ENCODE measurements at regions not wholly inside any gene's neighbourhood (a gene's known extent, or its start where the extent isn't known, plus 50 kb on each side); places are given as distances from the start of the nearest gene placed in this dataset.

- TF ChIP-seq, protein P1, sequence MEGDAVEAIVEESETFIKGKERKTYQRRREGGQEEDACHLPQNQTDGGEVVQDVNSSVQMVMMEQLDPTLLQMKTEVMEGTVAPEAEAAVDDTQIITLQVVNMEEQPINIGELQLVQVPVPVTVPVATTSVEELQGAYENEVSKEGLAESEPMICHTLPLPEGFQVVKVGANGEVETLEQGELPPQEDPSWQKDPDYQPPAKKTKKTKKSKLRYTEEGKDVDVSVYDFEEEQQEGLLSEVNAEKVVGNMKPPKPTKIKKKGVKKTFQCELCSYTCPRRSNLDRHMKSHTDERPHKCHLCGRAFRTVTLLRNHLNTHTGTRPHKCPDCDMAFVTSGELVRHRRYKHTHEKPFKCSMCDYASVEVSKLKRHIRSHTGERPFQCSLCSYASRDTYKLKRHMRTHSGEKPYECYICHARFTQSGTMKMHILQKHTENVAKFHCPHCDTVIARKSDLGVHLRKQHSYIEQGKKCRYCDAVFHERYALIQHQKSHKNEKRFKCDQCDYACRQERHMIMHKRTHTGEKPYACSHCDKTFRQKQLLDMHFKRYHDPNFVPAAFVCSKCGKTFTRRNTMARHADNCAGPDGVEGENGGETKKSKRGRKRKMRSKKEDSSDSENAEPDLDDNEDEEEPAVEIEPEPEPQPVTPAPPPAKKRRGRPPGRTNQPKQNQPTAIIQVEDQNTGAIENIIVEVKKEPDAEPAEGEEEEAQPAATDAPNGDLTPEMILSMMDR (IDR thresholded peaks at IDR 0.05): no peak
- TF ChIP-seq, protein P2, sequence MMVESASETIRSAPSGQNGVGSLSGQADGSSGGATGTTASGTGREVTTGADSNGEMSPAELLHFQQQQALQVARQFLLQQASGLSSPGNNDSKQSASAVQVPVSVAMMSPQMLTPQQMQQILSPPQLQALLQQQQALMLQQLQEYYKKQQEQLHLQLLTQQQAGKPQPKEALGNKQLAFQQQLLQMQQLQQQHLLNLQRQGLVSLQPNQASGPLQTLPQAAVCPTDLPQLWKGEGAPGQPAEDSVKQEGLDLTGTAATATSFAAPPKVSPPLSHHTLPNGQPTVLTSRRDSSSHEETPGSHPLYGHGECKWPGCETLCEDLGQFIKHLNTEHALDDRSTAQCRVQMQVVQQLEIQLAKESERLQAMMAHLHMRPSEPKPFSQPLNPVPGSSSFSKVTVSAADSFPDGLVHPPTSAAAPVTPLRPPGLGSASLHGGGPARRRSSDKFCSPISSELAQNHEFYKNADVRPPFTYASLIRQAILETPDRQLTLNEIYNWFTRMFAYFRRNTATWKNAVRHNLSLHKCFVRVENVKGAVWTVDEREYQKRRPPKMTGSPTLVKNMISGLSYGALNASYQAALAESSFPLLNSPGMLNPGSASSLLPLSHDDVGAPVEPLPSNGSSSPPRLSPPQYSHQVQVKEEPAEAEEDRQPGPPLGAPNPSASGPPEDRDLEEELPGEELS (CRISPR knock-in tag; IDR thresholded peaks at IDR 0.05): no peak
- TF ChIP-seq ZNF138 (CRISPR knock-in tag; conservative IDR thresholded peaks at IDR 0.05): no peak
- no peak for TF ChIP-seq USF2 (CRISPR knock-in tag; IDR thresholded peaks at IDR 0.05)
- TF ChIP-seq, protein P3, sequence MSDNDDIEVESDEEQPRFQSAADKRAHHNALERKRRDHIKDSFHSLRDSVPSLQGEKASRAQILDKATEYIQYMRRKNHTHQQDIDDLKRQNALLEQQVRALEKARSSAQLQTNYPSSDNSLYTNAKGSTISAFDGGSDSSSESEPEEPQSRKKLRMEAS (CRISPR knock-in tag; IDR thresholded peaks at IDR 0.05): no peak
- TF ChIP-seq STAT6 (CRISPR knock-in tag; conservative IDR thresholded peaks at IDR 0.05; ENCODE audit: low read depth): no peak
- TF ChIP-seq, protein P4, sequence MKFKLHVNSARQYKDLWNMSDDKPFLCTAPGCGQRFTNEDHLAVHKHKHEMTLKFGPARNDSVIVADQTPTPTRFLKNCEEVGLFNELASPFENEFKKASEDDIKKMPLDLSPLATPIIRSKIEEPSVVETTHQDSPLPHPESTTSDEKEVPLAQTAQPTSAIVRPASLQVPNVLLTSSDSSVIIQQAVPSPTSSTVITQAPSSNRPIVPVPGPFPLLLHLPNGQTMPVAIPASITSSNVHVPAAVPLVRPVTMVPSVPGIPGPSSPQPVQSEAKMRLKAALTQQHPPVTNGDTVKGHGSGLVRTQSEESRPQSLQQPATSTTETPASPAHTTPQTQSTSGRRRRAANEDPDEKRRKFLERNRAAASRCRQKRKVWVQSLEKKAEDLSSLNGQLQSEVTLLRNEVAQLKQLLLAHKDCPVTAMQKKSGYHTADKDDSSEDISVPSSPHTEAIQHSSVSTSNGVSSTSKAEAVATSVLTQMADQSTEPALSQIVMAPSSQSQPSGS (CRISPR knock-in tag; IDR thresholded peaks at IDR 0.05; ENCODE audit: borderline replicate concordance, low read depth): no peak
- TF ChIP-seq, protein P5, sequence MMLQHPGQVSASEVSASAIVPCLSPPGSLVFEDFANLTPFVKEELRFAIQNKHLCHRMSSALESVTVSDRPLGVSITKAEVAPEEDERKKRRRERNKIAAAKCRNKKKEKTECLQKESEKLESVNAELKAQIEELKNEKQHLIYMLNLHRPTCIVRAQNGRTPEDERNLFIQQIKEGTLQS (CRISPR knock-in tag; conservative IDR thresholded peaks at IDR 0.05): no peak
- TF ChIP-seq JUN (CRISPR knock-in tag; IDR thresholded peaks at IDR 0.05): no peak
- TF ChIP-seq ZNF416 (CRISPR knock-in tag; IDR thresholded peaks at IDR 0.05): no peak
- no peak for TF ChIP-seq IRF2 (CRISPR knock-in tag; IDR thresholded peaks at IDR 0.05; ENCODE audit: borderline replicate concordance, low read depth)
- TF ChIP-seq ESRRA (CRISPR knock-in tag; IDR thresholded peaks at IDR 0.05; ENCODE audit: borderline replicate concordance): no peak
- TF ChIP-seq IRF1 (CRISPR knock-in tag; IDR thresholded peaks at IDR 0.05): no peak
- no peak for TF ChIP-seq ZNF232 (CRISPR knock-in tag; IDR thresholded peaks at IDR 0.05)
These were observed 85.0 kb upstream of the BEND4 start for GRCh38 chr4:42237451-42237850.

Data from WTC11 (cell line).